IgD-negative memory B cell (primary cell): ENCODE measurements at regions not wholly inside any gene's neighbourhood (a gene's known extent, or its start where the extent isn't known, plus 50 kb on each side); places are given as distances from the start of the nearest gene placed in this dataset.

Source experiments
- H3K27ac Mint-ChIP-seq, 3 donors: one replicate each; pipeline ENCODE4 v1.8.0; 2020 to 2022; ENCODE audit warnings: mild to moderate bottlenecking in 3 of 3, mixed read lengths in 3 of 3, moderate library complexity in 1 of 3
- H3K27me3 Mint-ChIP-seq: one replicate; pipeline ENCODE4 v1.8.0; 2021; ENCODE audit warnings: mixed read lengths
- H3K36me3 Mint-ChIP-seq: one replicate; pipeline ENCODE4 v1.8.0; 2020; ENCODE audit warnings: mild to moderate bottlenecking, mixed read lengths
- H3K4me1 Mint-ChIP-seq, 3 donors: one replicate each; pipeline ENCODE4 v1.8.0; 2020 to 2022; ENCODE audit warnings: mixed read lengths in 3 of 3, mild to moderate bottlenecking in 1 of 3
- H3K4me3 Mint-ChIP-seq, 4 donors: one replicate each; pipeline ENCODE4 v1.8.0; 2020 to 2022; ENCODE audit warnings: mild to moderate bottlenecking in 4 of 4, mixed read lengths in 4 of 4, moderate library complexity in 3 of 4
- H3K9me3 Mint-ChIP-seq, 3 donors: one replicate each; pipeline ENCODE4 v1.8.0; 2020 to 2021; ENCODE audit warnings: mixed read lengths in 3 of 3, mild to moderate bottlenecking in 1 of 3

GRCh38 chr14:22149058-22149457, 440.0 kb downstream of the DAD1 start:
- no peak overlapping the region for H3K27ac Mint-ChIP-seq
- H3K27me3 Mint-ChIP-seq: peaks cover 24% of the 10 kb centered on the region
- H3K4me3 Mint-ChIP-seq: no peak overlapping the region

GRCh38 chr14:22147716-22148115, 441.3 kb downstream of the DAD1 start:
- Mint-ChIP-seq H3K4me3 (no peak overlapping the region), H3K9me3 (no peaks in the 10 kb centered on the region), H3K27ac (no peak overlapping the region), H3K36me3 (no peaks in the 10 kb centered on the region), H3K27me3 (peaks cover 24% of the 10 kb centered on the region), H3K4me1 (no peaks in the 10 kb centered on the region)

More at GRCh38 chr14:22149058-22149457, 440.0 kb downstream of the DAD1 start:
- Mint-ChIP-seq H3K4me1 (no peaks in the 10 kb centered on the region), H3K36me3 (no peaks in the 10 kb centered on the region), H3K9me3 (no peaks in the 10 kb centered on the region)

DNA sequence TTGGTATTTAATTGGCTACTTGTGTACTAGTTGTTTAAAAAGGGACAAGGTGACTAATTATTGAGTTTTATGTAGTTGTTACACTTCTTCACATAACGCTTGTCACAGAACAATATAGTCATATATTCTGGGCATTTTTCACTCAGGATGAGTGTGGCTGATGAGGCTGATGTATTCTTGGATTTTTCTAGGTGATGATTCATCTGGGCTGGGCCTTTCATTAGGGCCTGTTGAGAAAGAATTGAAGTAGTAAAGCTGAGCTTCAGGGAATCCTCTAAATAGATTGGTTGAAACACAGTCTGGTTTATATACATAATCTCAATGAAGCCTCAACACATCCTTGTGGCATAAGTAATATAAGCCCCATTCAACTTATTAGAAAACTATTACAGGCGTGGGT, 445.7 kb downstream of the DAD1 start:
- Mint-ChIP-seq H3K36me3 (no peaks in the 10 kb centered on the region), H3K4me1 (no peaks in the 10 kb centered on the region), H3K27me3 (peaks cover 20% of the 10 kb centered on the region), H3K9me3 (no peaks in the 10 kb centered on the region), H3K27ac (no peak overlapping the region), H3K4me3 (no peak overlapping the region)

DNA sequence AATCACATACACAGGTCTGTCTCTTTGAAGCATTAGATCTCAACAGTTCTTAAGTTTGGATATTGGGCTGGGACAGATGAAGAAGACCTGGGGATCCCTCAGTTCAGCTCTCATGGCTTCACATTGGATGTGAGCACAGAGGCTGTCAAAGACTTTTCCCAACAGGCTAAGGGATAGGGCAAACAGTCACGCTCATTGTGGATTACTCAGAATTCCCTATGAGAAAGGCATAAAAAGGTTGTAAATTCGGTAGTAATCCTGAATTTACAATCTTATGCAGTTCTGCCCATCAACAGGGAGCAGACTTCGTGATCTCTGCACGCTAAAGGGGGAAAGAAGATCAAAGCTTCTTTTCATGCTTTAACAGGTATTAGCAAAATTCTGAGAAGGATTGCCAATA, 448.4 kb downstream of the DAD1 start:
- H3K27me3 Mint-ChIP-seq: peaks cover 9% of the 10 kb centered on the region
- H3K4me1 Mint-ChIP-seq: no peaks in the 10 kb centered on the region
- H3K27ac Mint-ChIP-seq: no peak overlapping the region
- H3K9me3 Mint-ChIP-seq: peaks cover 0 to 2% (median 0%) of the 10 kb centered on the region in 3 donors
- no peak overlapping the region for H3K4me3 Mint-ChIP-seq
- H3K36me3 Mint-ChIP-seq: no peaks in the 10 kb centered on the region

DNA sequence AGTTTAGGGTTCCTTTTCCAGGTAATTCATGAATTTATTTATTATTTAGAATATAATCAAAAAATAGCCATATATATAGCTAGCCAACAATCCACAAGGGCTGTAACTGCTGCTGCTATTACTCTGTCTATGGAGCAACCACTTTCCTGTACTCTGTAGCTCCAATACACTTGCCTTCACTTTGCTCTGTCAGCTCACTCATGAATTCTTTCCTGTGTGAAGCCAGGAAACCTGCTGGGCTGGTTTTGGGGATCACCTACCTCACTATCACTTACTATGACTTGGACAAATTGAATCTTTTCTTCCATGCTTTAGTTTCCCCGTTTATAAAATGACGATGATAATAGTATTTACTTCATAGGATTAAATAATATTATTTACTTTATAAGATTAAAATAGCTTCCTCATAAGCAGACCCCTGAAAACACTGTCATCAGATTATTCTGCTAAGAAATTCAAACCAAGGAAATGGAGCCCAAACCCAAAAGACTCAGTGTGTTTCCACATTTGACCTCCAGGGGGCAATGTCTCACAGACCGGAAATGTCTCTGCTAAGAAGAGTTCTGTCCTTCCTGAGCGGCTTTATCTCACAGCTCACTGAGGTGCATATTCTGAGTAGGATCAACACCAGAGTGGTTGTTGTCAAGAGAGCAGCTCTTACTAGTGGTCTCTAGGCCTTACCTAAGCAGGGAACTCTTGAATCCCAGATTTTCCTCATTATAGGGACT, 457.1 kb downstream of the DAD1 start:
- Mint-ChIP-seq H3K27me3 (peaks cover 9% of the 10 kb centered on the region), H3K27ac (no peak overlapping the region), H3K4me1 (peaks cover 0 to 2% (median 0%) of the 10 kb centered on the region in 3 donors), H3K36me3 (peaks cover 6% of the 10 kb centered on the region), H3K9me3 (peaks cover 2 to 5% (median 5%) of the 10 kb centered on the region in 3 donors), H3K4me3 (no peak overlapping the region)

GRCh38 chr14:22124073-22124613, 450.5 kb upstream of the OR4E1 start:
- peaks cover 7% of the 10 kb centered on the region for H3K27me3 Mint-ChIP-seq
- H3K9me3 Mint-ChIP-seq: peaks cover 0 to 1% (median 0%) of the 10 kb centered on the region in 3 donors
- H3K4me3 Mint-ChIP-seq: peak overlapping the region in 1 of 4 donors; percentile 70
- H3K36me3 Mint-ChIP-seq: no peaks in the 10 kb centered on the region
- peaks cover 4 to 12% (median 12%) of the 10 kb centered on the region in 3 donors for H3K4me1 Mint-ChIP-seq
- H3K27ac Mint-ChIP-seq: no peak overlapping the region

GRCh38 chr14:22122829-22123560, 449.4 kb upstream of the OR4E1 start:
- Mint-ChIP-seq H3K4me1 (peaks cover 4 to 12% (median 10%) of the 10 kb centered on the region in 3 donors), H3K9me3 (peaks cover 0 to 3% (median 0%) of the 10 kb centered on the region in 3 donors), H3K27me3 (peaks cover 3% of the 10 kb centered on the region), H3K36me3 (no peaks in the 10 kb centered on the region), H3K27ac (peak overlapping the region in 1 of 3 donors; percentile 47), H3K4me3 (peak overlapping the region in 1 of 4 donors; percentile 29)

- peaks cover 4 to 12% (median 10%) of the 10 kb centered on the region in 3 donors for H3K4me1 Mint-ChIP-seq
- peak overlapping the region in 1 of 3 donors; percentile 47 for H3K27ac Mint-ChIP-seq
- peak overlapping the region in 1 of 4 donors; percentile 29 for H3K4me3 Mint-ChIP-seq
- peaks cover 0 to 8% (median 0%) of the 10 kb centered on the region in 3 donors for H3K9me3 Mint-ChIP-seq
- H3K36me3 Mint-ChIP-seq: no peaks in the 10 kb centered on the region
- peaks cover 3% of the 10 kb centered on the region for H3K27me3 Mint-ChIP-seq
These were observed 448.7 kb upstream of the OR4E1 start for GRCh38 chr14:22122227-22122818.

DNA sequence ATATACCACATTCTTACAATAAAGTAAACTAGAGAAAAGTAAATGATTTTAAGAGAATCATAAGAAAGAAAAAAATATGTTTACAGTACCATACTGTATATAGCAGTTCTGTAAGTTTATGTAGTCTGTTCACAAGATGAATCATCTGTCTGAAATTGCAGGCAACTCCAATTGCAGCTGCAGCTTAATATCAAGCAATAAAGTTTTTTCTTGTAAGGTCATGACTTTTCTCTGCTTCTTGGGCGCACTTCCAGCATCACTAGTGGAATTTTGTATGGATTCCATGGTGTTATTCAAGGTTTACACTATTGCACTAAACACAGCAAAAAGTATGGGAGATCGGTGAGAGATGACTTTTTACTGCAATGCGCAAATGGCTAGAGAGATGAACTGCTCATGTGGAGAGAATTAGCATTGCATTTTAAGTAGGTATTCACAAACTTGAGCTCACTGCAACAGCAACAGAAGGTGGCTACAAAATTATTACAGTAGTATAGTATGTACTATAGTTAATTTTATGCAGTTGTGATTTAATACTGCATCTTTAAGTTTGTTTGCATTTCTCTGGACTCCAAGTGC, 445.4 kb upstream of the OR4E1 start:
- Mint-ChIP-seq H3K36me3 (no peaks in the 10 kb centered on the region), H3K4me3 (no peak overlapping the region), H3K27me3 (peaks cover 13% of the 10 kb centered on the region), H3K27ac (no peak overlapping the region), H3K9me3 (peaks cover 0 to 8% (median 0%) of the 10 kb centered on the region in 3 donors), H3K4me1 (peaks cover 3 to 9% (median 4%) of the 10 kb centered on the region in 3 donors)

DNA sequence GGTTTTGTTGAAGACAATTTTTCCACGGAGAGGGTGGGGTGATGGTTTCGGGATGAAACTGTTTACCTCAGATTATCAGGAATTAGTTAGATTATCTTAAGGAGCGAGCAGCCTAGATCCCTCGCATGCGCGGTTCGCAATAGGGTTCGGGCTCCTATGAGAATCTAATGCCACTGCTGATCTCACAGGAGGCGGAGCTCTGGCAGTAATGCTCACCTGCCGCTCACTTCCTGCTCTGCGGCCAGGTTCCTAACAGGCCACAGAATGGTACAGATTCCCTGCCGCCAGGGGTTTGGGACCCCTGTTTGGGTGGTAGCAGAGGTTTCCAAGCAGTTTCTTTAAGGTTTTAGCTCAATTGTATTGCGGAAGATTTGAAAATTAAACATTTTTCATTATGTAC, 439.8 kb upstream of the OR4E1 start:
- Mint-ChIP-seq H3K27me3 (peaks cover 21% of the 10 kb centered on the region), H3K4me3 (no peak overlapping the region), H3K9me3 (peaks cover 0 to 6% (median 0%) of the 10 kb centered on the region in 3 donors), H3K36me3 (peaks cover 3% of the 10 kb centered on the region), H3K4me1 (peaks cover 0 to 2% (median 0%) of the 10 kb centered on the region in 3 donors), H3K27ac (no peak overlapping the region)

DNA sequence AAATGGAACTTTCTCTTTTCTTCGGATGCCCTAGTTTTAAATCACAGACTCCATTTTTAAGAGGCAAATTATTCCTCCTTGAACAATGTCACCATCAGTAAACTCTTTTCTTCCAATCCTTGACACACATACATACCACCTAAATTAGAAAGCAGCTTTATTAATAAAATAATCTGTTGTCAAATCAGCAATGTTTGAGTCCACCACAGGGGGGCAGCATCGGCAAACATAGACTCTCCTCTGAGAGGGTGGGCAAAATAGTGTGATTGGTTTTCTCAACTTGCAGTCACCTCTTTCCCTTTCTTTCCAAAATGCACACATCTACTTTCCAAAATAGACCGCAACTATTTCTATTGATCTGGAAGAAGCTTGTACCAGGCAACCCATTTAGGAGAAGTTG, 438.4 kb upstream of the OR4E1 start:
- Mint-ChIP-seq H3K27me3 (peaks cover 21% of the 10 kb centered on the region), H3K4me1 (peaks cover 0 to 2% (median 0%) of the 10 kb centered on the region in 3 donors), H3K36me3 (peaks cover 3% of the 10 kb centered on the region), H3K27ac (no peak overlapping the region), H3K9me3 (no peaks in the 10 kb centered on the region), H3K4me3 (no peak overlapping the region)

GRCh38 chr14:22107753-22108152, 434.1 kb upstream of the OR4E1 start:
- Mint-ChIP-seq H3K9me3 (no peaks in the 10 kb centered on the region), H3K27ac (no peak overlapping the region), H3K4me3 (no peak overlapping the region), H3K27me3 (peaks cover 27% of the 10 kb centered on the region), H3K4me1 (peaks cover 0 to 3% (median 0%) of the 10 kb centered on the region in 3 donors), H3K36me3 (peaks cover 3% of the 10 kb centered on the region)

- H3K9me3 Mint-ChIP-seq: no peaks in the 10 kb centered on the region
- H3K27ac Mint-ChIP-seq: no peak overlapping the region
- no peak overlapping the region for H3K4me3 Mint-ChIP-seq
- peaks cover 0 to 1% (median 0%) of the 10 kb centered on the region in 3 donors for H3K4me1 Mint-ChIP-seq
- H3K27me3 Mint-ChIP-seq: peaks cover 20% of the 10 kb centered on the region
- peaks cover 3% of the 10 kb centered on the region for H3K36me3 Mint-ChIP-seq
These were observed 433.4 kb upstream of the OR4E1 start for GRCh38 chr14:22106700-22107697.

DNA sequence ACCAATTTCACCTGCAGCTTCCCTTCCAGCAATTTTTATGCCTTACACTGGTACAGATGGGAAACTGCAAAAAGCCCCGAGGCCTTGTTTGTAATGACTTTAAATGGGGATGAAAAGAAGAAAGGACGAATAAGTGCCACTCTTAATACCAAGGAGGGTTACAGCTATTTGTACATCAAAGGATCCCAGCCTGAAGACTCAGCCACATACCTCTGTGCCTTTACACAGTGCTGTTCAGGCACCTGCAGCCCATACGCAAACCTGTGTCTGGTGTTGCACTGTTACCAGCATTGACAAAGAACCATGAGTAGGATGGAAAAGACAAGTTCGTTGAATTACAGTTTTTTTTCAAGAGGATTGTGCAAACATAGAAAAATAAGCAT, 432.0 kb upstream of the OR4E1 start:
- H3K4me3 Mint-ChIP-seq: no peak overlapping the region

More for the DNA sequence above, 432.0 kb upstream of the OR4E1 start:
- no peak overlapping the region for H3K27ac Mint-ChIP-seq
- peaks cover 3% of the 10 kb centered on the region for H3K36me3 Mint-ChIP-seq
- no peaks in the 10 kb centered on the region for H3K9me3 Mint-ChIP-seq
- peaks cover 19% of the 10 kb centered on the region for H3K27me3 Mint-ChIP-seq
- peaks cover 0 to 1% (median 0%) of the 10 kb centered on the region in 3 donors for H3K4me1 Mint-ChIP-seq
